Duodenal mucosa (tissue), 2 donors: ENCODE measurements at regions not wholly inside any gene's neighbourhood (a gene's known extent, or its start where the extent isn't known, plus 50 kb on each side); places are given as distances from the start of the nearest gene placed in this dataset.
"Not testable (repeated sequence)": the region's sequence is repeated elsewhere in the genome, so short reads cannot be mapped to it uniquely, and the experiment has no call there.

Experiments used
- H3K27ac ChIP-seq: one replicate; pipeline ENCODE4 v1.7.0; 2013; ENCODE audit warnings: low read depth, low read length
- H3K27me3 ChIP-seq, 2 donors: one replicate each; pipeline ENCODE4 v1.7.0; 2013; ENCODE audit warnings: low read length in 2 of 2, control low read depth in 1 of 2; ENCODE audit not compliant: insufficient read depth in 2 of 2, control insufficient read depth in 1 of 2
- H3K36me3 ChIP-seq, 2 donors: one replicate each; pipeline ENCODE4 v1.7.0; 2013; ENCODE audit warnings: low read length in 2 of 2, control low read depth in 1 of 2; ENCODE audit not compliant: insufficient read depth in 2 of 2, control insufficient read depth in 1 of 2
- H3K4me1 ChIP-seq, 2 donors: one replicate each; pipeline ENCODE4 v1.7.0; 2013; ENCODE audit warnings: low read length in 2 of 2, control low read depth in 1 of 2; ENCODE audit not compliant: insufficient read depth in 2 of 2, control insufficient read depth in 1 of 2
- H3K4me3 ChIP-seq, 2 donors: one replicate each; pipeline ENCODE4 v1.7.0; 2013; ENCODE audit warnings: low read length in 2 of 2, low read depth in 1 of 2
- H3K9ac ChIP-seq, 2 donors: one replicate each; pipeline ENCODE4 v1.7.0; 2013; ENCODE audit warnings: low read length in 2 of 2, low read depth in 1 of 2
- H3K9me3 ChIP-seq, 2 donors: one replicate each; pipeline ENCODE4 v1.7.0; 2013; ENCODE audit warnings: low read length in 2 of 2, control low read depth in 1 of 2; ENCODE audit not compliant: control insufficient read depth in 1 of 2

DNA sequence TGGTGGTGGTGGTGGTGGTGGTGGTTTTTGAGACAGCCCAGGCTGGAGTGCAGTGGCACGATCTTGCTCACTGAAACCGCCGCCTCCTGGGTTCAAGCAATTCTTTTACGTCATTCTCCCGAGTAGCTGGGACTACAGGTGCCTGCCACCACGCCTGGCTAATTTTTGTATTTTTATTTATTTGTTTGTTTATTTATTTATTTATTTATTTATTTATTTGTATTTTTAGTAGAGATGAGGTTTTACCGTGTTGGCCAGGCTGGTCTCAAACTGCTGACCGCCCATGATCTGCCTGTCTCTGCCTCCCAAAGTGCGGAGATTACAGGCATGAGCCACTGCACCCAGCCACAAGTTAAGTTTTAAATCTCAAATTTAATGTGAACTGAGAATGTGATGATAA is 126.5 kb downstream of the PCDH18 start:
- H3K27me3 ChIP-seq, H3K9ac ChIP-seq, H3K27ac ChIP-seq, H3K9me3 ChIP-seq, H3K36me3 ChIP-seq, H3K4me1 ChIP-seq, H3K4me3 ChIP-seq: not testable (repeated sequence)

DNA sequence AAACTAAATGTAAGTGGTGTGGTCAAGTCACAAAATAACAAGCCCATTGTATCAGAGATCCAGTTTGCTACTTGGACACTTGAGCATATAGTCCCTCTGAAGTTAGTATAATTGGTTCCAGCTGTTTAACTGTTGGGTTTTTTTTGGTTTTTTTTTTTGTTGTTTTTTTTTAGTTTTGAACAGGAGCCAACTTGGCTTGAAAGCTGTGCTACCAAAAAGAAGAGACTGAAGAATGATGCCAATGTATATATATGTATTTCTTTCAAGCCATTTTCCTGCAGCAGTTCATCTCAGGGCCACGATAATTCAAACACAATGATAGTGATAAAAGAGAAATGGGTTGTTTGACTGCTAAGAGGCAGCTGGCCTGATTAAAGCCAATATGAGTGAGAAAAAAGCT is 138.3 kb downstream of the PCDH18 start:
- Histone ChIP-seq H3K27me3 (no peaks in the 10 kb centered on the region), H3K9ac (no peak overlapping the region), H3K9me3 (no peaks in the 10 kb centered on the region), H3K36me3 (no peaks in the 10 kb centered on the region), H3K4me1 (no peaks in the 10 kb centered on the region), H3K27ac (no peak overlapping the region), H3K4me3 (no peak overlapping the region)

DNA sequence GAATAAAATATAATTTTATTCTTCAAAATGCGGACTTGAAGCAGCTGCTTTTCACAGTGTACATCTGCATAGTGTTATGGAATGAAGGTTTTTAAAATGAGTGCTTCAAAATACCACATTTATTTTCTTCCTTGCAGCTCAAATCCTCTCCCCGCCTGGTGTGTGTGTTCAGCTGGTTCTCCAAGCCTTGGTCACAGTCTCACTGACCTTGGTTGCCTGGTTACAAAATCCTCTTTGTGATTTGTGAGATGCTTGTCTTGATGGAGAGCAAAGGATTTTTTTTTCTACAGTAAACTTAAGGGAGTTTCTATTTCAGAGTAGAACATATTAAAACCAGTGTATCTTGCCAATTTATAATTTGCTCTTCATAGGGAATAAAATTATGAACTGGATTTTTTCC is 139.2 kb downstream of the PCDH18 start:
- no peak overlapping the region for H3K9ac ChIP-seq
- H3K27ac ChIP-seq: no peak overlapping the region

DNA sequence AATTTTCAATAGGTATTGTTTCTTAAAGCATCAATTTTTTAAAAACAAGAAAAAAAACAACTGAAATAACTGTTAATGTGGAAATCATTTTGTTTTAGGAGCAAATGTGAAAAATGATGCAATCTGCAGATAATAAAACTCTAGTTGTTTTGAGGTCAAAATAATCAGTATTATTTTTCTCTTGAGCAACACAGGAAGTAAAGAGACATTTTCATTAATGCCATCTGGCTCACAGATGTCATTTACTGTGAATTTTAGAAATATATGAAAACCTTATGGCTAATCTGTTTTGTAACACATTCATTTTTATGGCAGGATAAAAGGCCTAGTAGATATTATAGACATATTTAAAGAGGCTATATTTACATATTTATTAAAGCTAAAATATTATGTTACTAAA is 141.6 kb downstream of the PCDH18 start:
- H3K4me3 ChIP-seq: no peak overlapping the region
- H3K27me3 ChIP-seq: no peaks in the 10 kb centered on the region
- no peak overlapping the region for H3K9ac ChIP-seq
- no peaks in the 10 kb centered on the region for H3K36me3 ChIP-seq
- H3K4me1 ChIP-seq: no peaks in the 10 kb centered on the region
- no peaks in the 10 kb centered on the region for H3K9me3 ChIP-seq
- no peak overlapping the region for H3K27ac ChIP-seq

More for the DNA sequence above, 139.2 kb downstream of the PCDH18 start:
- Histone ChIP-seq H3K9me3 (no peaks in the 10 kb centered on the region), H3K4me1 (no peaks in the 10 kb centered on the region), H3K27me3 (no peaks in the 10 kb centered on the region), H3K36me3 (no peaks in the 10 kb centered on the region), H3K4me3 (no peak overlapping the region)

DNA sequence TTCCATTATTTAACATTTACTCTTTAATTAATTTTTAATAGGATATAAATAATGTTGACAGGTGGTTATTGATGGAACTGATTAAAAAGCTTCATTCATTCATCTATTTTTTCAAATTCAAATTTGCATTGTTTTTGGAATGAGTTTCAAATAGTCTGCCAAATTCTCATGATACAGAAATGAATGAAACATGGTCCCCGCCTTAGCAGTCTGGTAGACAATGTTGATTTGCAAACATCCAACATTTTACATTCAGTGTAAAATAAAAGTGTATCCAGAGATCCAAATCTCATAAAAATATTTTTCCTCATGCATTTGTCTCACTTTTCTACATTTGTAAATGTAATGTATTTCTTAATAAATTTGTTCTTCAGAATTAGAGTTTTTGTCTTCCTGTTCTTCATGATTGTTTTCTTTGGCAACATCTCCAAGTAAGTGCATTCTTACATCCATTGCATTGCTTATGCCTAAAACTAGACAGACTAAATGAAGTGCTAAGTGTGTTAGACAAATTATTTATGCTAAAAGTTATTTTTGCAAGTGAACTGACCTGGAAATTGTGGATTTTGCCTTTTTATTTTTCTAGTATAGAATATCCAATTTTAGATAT is 142.3 kb downstream of the PCDH18 start:
- no peak overlapping the region for H3K9ac ChIP-seq

DNA sequence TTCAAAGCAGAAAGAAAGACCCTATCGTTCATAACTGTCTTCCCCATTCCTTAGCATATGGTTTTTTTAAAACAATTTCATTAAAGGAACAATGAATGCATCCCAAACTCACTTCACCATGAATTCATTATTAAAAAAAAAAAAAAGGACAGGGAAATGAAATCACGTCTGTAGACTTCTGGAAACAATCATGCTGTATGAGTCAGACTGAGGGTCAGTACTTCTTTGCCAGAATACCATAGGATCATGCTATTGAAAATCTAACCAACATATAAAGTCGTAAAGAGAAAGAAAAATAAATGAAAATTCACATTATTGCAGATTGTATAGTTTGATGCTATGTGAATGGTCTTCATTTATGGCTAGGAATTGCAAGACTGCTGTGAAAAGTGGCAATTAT is 144.4 kb downstream of the PCDH18 start:
- Histone ChIP-seq H3K9ac (no peak overlapping the region), H3K4me1 (no peaks in the 10 kb centered on the region), H3K27ac (no peak overlapping the region), H3K27me3 (no peaks in the 10 kb centered on the region), H3K9me3 (no peaks in the 10 kb centered on the region), H3K36me3 (no peaks in the 10 kb centered on the region), H3K4me3 (no peak overlapping the region)

More for the DNA sequence above, 142.3 kb downstream of the PCDH18 start:
- Histone ChIP-seq H3K27me3 (no peaks in the 10 kb centered on the region), H3K27ac (no peak overlapping the region), H3K4me3 (no peak overlapping the region), H3K9me3 (no peaks in the 10 kb centered on the region), H3K36me3 (no peaks in the 10 kb centered on the region), H3K4me1 (no peaks in the 10 kb centered on the region)

DNA sequence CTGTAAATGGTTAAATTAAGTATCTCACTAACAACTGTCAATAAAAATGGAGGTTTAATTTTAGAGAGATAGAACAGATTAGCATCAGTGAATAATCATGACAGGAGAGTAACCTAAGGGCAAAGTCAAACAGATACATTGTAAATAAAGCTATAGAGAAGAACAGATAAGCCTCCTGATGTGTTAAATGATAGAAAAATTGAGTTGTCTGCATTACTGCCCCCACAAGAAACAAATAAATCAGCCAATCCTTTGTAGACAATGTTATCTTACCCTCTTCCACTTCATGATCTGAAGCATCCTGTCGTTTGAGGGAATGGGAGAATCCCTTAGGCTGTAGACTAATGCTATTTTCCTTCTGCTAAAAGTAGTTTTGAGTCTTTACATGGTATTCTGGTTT is 147.8 kb downstream of the PCDH18 start:
- Histone ChIP-seq H3K9me3 (no peaks in the 10 kb centered on the region), H3K36me3 (no peaks in the 10 kb centered on the region), H3K9ac (no peak overlapping the region), H3K4me3 (no peak overlapping the region), H3K27ac (no peak overlapping the region), H3K4me1 (no peaks in the 10 kb centered on the region), H3K27me3 (no peaks in the 10 kb centered on the region)

DNA sequence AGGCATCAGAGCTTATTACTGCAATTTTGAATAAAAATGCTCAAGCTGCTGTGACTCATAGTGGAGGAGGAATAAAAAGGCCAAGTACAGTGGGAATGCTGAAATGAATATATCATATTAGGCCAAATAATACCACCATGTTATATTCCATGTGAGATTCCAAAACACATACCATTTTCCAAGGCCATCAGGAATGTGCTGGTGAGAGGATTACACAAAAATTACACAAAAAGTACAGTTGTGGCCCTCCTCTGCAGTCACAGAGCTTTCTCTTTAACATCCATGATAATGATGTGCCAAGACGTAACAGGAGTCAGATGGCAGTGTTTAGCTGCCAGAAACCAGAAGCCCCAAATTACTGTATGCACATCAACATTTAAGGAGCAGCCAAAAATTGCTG is 153.5 kb downstream of the PCDH18 start:
- Histone ChIP-seq H3K4me3 (no peak overlapping the region), H3K36me3 (no peaks in the 10 kb centered on the region), H3K9me3 (no peaks in the 10 kb centered on the region), H3K27me3 (no peaks in the 10 kb centered on the region), H3K4me1 (no peaks in the 10 kb centered on the region), H3K27ac (no peak overlapping the region), H3K9ac (no peak overlapping the region)

DNA sequence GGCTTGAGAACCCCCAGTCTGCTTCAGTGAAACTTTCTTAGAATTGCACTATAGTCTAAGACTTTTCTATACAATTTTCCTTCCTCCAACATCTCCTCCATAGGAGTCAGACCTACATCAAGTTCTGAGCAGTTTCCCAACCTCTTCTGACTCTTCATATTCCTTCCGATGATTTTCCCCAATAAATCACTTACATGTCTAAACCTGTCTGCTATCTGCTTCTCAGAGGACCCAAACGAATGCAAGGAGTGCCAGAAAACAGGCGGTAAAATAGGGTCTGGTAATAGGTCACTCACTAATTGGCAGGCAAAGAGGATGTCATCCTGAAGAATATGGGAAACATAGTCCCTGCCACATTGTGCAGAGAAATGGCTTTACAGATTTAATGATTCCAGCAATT is 153.9 kb downstream of the PCDH18 start:
- Histone ChIP-seq H3K9ac (no peak overlapping the region), H3K27ac (no peak overlapping the region), H3K36me3 (no peaks in the 10 kb centered on the region), H3K9me3 (no peaks in the 10 kb centered on the region), H3K4me3 (no peak overlapping the region), H3K27me3 (no peaks in the 10 kb centered on the region), H3K4me1 (no peaks in the 10 kb centered on the region)

DNA sequence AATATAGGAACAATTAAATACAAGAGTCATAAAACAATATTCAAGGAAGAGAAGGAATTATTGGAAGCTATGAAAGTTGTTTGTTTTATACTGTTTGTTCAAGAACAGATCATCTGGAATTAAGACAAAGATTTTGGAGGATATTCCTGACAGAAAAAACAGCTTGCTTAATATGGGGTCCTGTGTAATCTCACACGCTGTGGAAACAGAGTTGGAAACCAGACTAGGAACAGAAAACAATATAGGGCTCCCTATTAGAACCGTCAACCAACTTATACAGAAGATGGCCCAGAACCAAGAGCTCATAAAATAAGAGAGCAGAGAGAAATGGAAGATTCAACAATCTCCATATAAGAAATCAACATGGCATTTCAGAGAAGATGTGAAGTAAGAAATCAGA is 156.0 kb downstream of the PCDH18 start:
- H3K9me3 ChIP-seq: no peaks in the 10 kb centered on the region

More for the DNA sequence above, 156.0 kb downstream of the PCDH18 start:
- Histone ChIP-seq H3K27ac (no peak overlapping the region), H3K36me3 (no peaks in the 10 kb centered on the region), H3K9ac (no peak overlapping the region), H3K4me3 (no peak overlapping the region), H3K4me1 (no peaks in the 10 kb centered on the region), H3K27me3 (no peaks in the 10 kb centered on the region)
